GM12875 (cell line): ENCODE measurements at regions not wholly inside any gene's neighbourhood (a gene's known extent, or its start where the extent isn't known, plus 50 kb on each side); places are given as distances from the start of the nearest gene placed in this dataset.

Experiments
- H3K4me3 ChIP-seq: one replicate; pipeline ENCODE4 v1.5.1; 2011; ENCODE audit warnings: low read depth, low read length, control low read depth
- CTCF ChIP-seq: IDR thresholded peaks from 2 replicates; pipeline ENCODE4 v1.5.1; 2011; ENCODE audit warnings: low read depth, mild to moderate bottlenecking, control low read depth, inconsistent platforms, low read length, moderate library complexity, borderline replicate concordance; ENCODE audit not compliant: insufficient read depth

DNA sequence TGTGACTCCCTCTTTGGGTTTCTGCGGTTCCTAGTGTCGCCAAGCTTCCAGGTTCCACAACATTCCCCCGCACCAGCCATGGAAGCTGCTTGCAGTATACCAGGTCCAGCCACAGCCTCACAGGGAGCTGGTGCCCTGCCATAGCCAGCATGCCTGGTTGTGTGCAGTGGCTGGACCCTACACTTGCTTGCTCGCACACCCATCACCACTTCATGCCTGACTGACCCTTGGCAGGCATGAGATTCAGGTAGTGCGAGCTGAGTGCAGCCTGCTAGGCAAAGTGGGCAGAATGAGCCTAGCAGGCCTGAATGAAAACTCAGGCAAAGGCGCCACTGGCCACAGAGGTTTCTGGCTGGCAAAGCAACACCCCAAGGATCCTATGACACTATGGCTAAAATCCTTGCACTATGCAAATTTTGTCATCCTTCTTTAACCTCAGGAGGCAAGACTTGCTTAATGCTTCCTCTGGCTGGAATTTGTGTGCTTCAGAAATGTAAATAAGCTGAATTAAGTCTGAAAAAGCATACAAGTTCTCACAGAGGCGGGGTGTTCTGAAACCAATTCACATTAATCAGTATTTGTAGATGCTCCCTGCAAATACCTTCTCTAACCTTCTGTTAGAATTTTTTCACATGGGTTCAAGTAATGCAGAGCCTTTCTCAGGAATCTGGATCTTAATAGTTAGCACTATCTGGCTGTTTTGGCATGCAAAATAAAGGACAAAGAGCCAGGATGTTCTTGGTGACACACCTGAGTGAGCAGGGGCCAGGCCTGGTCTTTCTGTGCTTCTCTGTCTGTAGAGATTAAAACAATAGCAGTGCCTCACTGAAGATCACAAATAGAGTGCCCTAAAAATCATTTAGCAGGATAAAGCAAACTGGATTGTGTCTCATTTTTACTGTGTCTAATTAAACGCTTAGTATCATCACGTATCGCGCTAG, 256.9 kb downstream of the GPATCH2 start:
- no peak for TF ChIP-seq CTCF
- H3K4me3 ChIP-seq: no peak overlapping the region

DNA sequence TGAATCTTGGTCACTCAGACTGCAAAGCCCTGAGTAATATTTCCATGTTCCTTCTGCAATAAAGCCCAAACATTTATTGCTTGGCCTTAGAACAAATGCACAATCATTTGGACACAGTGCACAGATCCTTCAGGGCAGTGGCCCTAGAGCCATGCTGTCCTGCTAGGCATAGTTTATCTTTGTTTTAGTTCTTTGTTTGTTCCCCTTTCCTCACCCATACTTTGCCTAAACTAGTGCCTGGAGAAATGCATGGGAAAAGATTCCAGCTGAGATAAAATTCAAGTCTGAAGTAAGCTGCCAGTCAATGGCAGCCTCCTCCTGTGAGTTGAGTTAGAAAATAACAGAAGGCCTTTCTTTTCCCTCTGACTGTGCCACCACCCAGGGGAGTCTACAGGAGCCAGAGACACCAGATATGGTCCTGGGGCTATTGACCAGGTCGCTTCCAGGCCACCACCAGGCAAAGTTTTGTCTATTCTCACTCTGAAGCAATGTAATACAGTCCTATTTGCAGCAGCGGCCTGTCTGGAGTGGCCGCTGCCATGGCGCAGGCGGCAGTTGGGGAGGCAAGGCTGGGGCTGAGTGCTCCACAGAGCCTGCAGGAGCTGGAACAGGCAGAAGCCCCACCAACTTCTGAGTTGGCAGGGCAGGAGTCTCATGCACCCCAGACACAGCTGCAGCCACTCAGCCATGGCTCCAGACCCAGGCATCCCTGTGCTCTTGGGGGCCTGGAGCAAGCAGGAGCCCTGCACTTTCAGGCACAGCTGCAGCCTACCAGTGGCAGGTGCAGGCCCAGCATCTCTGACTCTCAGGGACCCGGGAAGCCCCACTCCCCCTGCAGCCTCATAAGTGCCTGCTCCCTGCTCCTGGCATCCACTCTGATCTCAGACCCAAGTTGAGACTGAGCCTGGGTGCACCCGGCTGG, 258.6 kb downstream of the GPATCH2 start:
- no peak for TF ChIP-seq CTCF
- H3K4me3 ChIP-seq: no peak overlapping the region

DNA sequence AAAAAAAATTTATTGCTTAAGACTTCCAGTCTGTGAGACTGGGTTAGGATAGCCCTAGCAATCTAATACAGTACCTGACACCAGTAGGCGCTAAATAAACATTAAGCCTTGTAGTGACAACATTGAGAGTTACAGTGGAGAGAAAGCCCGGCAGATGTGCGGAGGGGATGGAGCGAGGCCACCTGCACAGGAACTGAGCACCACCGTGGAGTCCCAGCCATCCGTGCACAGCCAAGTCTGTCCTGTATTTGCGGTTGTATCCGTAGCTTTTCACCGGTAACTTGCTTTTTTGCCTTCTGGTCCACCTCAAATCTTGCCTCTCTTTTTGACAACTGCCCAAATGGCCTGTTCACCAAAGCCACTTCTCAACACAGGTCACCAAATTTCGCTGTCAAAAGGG, 260.1 kb downstream of the GPATCH2 start:
- H3K4me3 ChIP-seq: no peak overlapping the region
- no peak for TF ChIP-seq CTCF

DNA sequence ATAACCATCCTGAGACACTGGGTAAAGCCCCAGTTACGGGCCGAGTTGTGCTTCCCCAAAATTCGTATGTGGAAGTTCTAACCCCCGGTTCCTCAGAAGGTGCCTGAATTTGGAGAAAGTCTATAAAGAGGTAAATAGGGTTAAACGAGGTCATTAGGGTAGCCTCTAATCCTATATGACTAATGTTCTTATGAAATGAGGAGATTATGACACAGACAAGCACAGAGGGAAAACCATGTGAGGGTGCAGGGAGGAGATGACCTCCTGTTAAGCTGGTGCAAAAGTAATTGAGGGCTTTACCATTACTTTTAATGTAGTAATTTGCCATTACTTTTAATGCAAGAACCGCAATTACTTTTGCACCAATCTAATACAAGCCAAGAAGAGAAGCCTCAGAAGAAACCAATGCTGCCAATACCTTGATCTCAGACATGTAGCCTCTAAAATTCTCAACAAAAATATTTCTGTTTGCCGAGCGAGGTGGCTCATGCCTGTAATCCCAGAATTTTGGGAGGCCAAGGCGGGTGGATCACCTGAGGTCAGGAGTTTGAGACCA, 260.8 kb downstream of the GPATCH2 start:
- H3K4me3 ChIP-seq: no peak overlapping the region

DNA sequence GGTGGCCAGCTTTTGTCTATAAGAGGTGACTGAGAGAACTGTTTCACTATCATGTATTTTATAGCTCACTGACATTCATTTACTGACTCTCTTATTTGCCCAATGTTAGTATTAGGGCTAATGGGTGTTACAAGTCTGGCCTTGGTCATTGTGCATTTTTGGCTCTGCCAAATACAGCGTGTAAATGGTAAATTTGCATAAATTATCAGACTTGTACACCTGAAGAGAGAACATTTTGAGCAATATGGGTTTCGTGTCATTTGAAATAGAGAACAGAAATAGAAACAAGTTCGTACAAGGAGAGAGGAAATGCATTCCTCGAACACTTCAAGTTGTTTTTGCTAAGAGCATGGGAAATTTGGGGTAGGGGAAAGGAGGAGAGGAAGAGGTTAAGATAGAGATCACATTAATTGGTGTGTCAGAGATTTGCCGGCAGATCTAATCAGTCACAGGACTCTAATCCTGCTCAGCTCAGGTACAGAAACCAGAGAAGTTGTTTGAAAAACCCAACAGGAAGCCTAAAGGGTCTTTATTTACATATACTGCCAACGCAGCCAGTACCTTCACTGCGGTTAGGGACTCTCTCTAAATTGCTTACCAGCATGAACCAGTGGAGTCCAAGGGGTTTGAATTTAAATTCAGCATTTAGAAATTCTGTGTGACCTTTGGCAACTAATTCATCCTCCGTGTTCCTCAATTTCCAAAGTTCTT, 261.5 kb downstream of the GPATCH2 start:
- no peak overlapping the region for H3K4me3 ChIP-seq

More for the DNA sequence above, 260.8 kb downstream of the GPATCH2 start:
- no peak for TF ChIP-seq CTCF

More for the DNA sequence above, 261.5 kb downstream of the GPATCH2 start:
- TF ChIP-seq CTCF: no peak
